ENCODE measurements at regions not wholly inside any gene's neighbourhood (a gene's known extent, or its start where the extent isn't known, plus 50 kb on each side); places are given as distances from the start of the nearest gene placed in this dataset.

DNA sequence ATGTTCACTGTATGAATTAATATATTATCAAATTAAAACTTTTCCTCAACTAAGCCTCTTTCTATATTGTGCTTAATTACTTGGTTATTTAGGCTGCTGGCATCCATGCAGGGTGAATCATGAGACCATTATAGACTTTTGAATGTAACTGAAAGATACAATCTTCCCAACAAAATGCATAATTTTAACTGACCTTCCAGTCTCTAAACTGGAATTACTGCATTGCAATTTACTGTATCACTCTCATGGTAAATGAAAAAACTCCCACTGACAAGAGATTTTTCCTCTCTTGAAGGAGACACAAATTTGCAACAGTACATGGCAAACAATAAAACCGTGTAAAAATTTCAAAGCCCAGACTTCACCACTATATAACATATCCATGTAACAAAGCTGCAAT is 349.5 kb downstream of the DRD1 start:
- in situ Hi-C loops (cut with MboI; ENCODE audit: low pct_unique_long_range_greater_than_20kb, low sequenced_read_pairs, unreplicated experiment): no loop called here
- DNase-seq (ENCODE audit: low spot score): no peak
- TF ChIP-seq CTCF (IDR thresholded peaks at IDR 0.05; ENCODE audit: extremely low read depth, insufficient read depth, missing control alignments): no peak

DNA sequence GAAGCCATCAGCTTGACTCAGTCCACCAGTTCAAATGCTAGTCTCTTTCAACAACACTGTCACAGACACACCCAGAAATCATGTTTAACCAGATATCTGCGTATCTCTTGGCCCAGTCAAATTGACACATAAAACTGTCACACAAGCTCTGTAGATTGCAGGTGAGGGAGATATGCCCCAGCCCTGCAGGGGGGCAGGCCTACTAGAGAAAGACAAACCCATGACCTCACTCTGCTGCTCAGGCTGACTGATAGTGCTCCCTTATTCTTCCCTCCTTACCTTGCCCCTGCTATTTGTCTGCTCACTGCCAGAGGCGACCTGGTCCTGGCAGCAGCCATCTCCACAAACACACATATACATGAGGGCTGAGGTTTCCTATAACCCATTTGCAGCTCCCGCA is 351.3 kb downstream of the DRD1 start:
- in situ Hi-C loops (cut with MboI; ENCODE audit: low pct_unique_long_range_greater_than_20kb, low sequenced_read_pairs, unreplicated experiment): no loop called here
- no peak for DNase-seq (ENCODE audit: low spot score)
- TF ChIP-seq CTCF (IDR thresholded peaks at IDR 0.05; ENCODE audit: extremely low read depth, insufficient read depth, missing control alignments): no peak

DNA sequence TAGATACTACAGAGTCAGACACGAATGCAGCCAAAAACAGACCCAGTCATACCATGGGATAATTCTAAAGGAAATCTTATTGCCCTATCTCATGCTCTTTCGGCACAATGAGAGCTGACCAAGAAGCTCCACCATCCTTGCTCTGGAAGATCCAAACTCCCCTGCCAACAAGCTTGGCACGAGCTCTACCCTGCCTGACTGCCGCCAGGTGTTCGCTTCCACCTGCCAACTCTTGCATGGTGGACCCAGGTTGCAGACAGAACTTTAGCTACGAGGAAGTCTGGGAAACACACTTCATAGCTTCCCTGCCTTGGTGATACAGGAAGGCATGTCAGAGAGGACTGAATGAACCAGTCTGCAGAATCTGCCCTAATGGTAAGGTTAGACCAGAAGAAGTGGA is 355.0 kb downstream of the DRD1 start:
- TF ChIP-seq CTCF (IDR thresholded peaks at IDR 0.05; ENCODE audit: extremely low read depth, insufficient read depth, missing control alignments): no peak
- in situ Hi-C loops (cut with MboI; ENCODE audit: low pct_unique_long_range_greater_than_20kb, low sequenced_read_pairs, unreplicated experiment): no loop called here
- DNase-seq (ENCODE audit: low spot score): no peak

DNA sequence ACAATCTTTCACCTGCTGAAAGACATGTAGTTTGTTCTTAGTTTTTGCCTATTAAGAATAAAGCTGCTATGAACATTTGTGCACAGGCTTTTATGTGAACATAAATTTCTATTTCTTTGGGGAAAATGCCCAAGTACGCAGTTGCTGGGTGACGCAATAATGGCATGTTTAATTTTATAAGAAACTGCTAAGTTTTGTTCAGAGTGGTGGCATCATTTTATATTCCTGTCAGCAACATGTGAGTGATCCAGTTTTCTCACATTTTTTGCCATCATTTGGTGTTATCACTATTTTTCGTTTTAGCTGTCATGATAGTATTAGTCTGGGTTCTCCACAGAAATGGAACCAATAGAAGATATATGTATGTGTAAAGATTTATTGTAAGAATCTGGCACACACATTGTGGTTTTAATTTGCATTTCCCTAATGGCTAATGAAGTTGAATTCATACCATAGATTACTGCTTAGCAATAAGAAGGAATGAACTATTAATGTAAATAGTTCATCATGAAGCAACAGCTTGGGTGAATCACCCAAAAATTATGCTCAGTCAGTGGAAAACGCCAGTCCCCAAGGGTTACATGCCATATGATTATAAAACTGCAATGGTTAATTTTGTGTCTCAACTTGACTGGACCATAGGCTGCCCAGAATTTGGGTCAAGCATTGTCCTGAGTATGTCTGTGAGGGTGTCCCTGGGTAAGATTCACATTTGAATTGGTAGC is 358.6 kb downstream of the MSX2 start:
- in situ Hi-C loops (cut with MboI; ENCODE audit: low pct_unique_long_range_greater_than_20kb, low sequenced_read_pairs, unreplicated experiment): no loop called here
- TF ChIP-seq CTCF (IDR thresholded peaks at IDR 0.05; ENCODE audit: extremely low read depth, insufficient read depth, missing control alignments): no peak

DNA sequence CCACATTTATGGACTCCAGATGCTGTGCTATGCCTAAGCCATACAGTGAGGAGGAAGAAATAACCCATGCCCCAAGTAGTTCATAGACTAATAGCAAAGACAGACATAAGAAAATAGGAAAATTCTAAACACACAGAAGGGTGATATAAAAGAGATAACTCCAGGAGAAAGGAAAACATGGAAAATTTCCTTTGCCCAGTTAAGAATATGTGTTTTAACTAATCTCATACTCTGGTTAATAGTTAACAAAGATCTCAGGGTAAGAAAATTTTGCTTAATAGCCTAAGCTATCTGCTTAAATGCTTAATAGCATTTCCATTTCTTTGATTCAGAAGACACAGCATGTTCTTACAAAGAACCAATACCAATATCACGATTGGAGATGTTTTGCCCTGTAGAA is 358.0 kb downstream of the MSX2 start:
- DNase-seq (ENCODE audit: low spot score): no peak
- in situ Hi-C loops (cut with MboI; ENCODE audit: low pct_unique_long_range_greater_than_20kb, low sequenced_read_pairs, unreplicated experiment): no loop called here
- no peak for TF ChIP-seq CTCF (IDR thresholded peaks at IDR 0.05; ENCODE audit: extremely low read depth, insufficient read depth, missing control alignments)

More for the DNA sequence above, 358.6 kb downstream of the MSX2 start:
- DNase-seq (ENCODE audit: low spot score): no peak

DNA sequence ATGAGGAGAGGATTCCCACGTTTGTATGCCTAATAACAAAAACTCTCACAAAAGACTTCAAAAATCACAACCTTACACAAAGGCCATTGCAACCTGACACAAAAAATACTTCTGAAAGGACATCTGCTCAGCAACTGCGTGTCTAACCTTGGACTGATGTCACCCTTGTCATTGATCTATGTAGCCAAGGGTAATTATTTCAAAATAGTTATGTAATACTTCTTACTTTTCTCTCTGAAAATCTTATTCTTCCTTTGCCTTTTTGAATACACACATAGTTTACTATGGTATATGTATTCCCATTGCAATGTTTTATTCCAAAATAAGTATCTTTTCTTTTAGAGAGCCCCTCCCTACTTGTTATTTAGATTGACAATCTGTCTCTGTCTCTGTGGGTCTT is 355.3 kb downstream of the MSX2 start:
- no peak for DNase-seq (ENCODE audit: low spot score)
- in situ Hi-C loops (cut with MboI; ENCODE audit: low pct_unique_long_range_greater_than_20kb, low sequenced_read_pairs, unreplicated experiment): no loop called here
- TF ChIP-seq CTCF (IDR thresholded peaks at IDR 0.05; ENCODE audit: extremely low read depth, insufficient read depth, missing control alignments): no peak
